ENCODE measurements at regions not wholly inside any gene's neighbourhood (a gene's known extent, or its start where the extent isn't known, plus 50 kb on each side); places are given as distances from the start of the nearest gene placed in this dataset.

GRCh38 chr5:174347183-174347582 is 301.7 kb downstream of the NSG2 start:
- DNase-seq (ENCODE audit: low spot score) (no peak), ATAC-seq (ENCODE audit: insufficient number of reproducible peaks, low FRiP score, low read depth) (no peak)
- H3K36me3 ChIP-seq, result no peaks in the 10 kb centered on the region
- TF ChIP-seq, protein P1, sequence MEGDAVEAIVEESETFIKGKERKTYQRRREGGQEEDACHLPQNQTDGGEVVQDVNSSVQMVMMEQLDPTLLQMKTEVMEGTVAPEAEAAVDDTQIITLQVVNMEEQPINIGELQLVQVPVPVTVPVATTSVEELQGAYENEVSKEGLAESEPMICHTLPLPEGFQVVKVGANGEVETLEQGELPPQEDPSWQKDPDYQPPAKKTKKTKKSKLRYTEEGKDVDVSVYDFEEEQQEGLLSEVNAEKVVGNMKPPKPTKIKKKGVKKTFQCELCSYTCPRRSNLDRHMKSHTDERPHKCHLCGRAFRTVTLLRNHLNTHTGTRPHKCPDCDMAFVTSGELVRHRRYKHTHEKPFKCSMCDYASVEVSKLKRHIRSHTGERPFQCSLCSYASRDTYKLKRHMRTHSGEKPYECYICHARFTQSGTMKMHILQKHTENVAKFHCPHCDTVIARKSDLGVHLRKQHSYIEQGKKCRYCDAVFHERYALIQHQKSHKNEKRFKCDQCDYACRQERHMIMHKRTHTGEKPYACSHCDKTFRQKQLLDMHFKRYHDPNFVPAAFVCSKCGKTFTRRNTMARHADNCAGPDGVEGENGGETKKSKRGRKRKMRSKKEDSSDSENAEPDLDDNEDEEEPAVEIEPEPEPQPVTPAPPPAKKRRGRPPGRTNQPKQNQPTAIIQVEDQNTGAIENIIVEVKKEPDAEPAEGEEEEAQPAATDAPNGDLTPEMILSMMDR (IDR thresholded peaks at IDR 0.05), result no peak
- H3K4me1 ChIP-seq (ENCODE audit: control insufficient read depth in 1 of 2, low read depth in 2 of 2), result peaks cover 15 to 21% of the 10 kb centered on the region in 2 donors
- H3K9me3 ChIP-seq, result no peaks in the 10 kb centered on the region
- peak overlapping the region in 1 of 2 donors; percentile 82 for H3K27ac ChIP-seq
- no peak overlapping the region for H3K4me3 ChIP-seq
- H3K27me3 ChIP-seq (replicated peaks; ENCODE audit: insufficient read depth), result no peaks in the 10 kb centered on the region

- H3K9me3 ChIP-seq, result no peaks in the 10 kb centered on the region
- TF ChIP-seq, protein P1 (IDR thresholded peaks at IDR 0.05), result no peak
- H3K4me1 ChIP-seq (ENCODE audit: control insufficient read depth in 1 of 2, low read depth in 2 of 2), result peaks cover 15 to 21% of the 10 kb centered on the region in 2 donors
- no peaks in the 10 kb centered on the region for H3K27me3 ChIP-seq (replicated peaks; ENCODE audit: insufficient read depth)
- H3K4me3 ChIP-seq, result peak overlapping the region; percentile 40
- ATAC-seq (ENCODE audit: insufficient number of reproducible peaks, low FRiP score, low read depth) (peak; percentile 85), DNase-seq (ENCODE audit: low spot score) (no peak)
- H3K36me3 ChIP-seq, result no peaks in the 10 kb centered on the region
- peak overlapping the region; percentile 42 to 82 for H3K27ac ChIP-seq
Observed at GRCh38 chr5:174348311-174348981, 302.9 kb downstream of the NSG2 start.

- Histone ChIP-seq H3K27me3 (replicated peaks; ENCODE audit: insufficient read depth) (no peaks in the 10 kb centered on the region), H3K36me3 (no peaks in the 10 kb centered on the region), H3K4me3 (no peak overlapping the region), H3K9me3 (no peaks in the 10 kb centered on the region), H3K27ac (no peak overlapping the region), H3K4me1 (ENCODE audit: control insufficient read depth in 1 of 2, low read depth in 2 of 2) (peaks cover 11 to 15% of the 10 kb centered on the region in 2 donors)
- ATAC-seq (ENCODE audit: insufficient number of reproducible peaks, low FRiP score, low read depth) (no peak), DNase-seq (ENCODE audit: low spot score) (no peak)
- TF ChIP-seq, protein P1 (IDR thresholded peaks at IDR 0.05), result no peak
Observed at GRCh38 chr5:174352681-174353080, 307.2 kb downstream of the NSG2 start.

DNA sequence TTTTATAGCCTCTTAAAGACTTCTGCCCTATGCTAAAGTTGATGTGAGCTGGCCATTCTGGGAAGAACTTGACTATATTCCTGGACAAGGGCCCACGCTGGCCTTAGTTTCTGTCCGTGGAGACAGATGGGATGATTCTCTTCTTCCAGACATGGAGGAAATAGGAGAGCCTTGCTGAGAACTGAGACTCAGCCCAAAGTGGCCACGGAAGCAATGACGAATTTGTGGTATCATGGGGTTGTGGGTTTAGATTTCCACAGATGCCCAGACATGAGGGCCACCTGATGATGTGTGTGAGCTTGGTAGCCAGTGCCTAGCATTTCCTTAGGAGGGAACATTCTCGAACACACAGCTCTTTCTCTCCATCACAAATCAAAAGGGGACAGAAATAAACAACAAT is 309.1 kb downstream of the NSG2 start:
- no peaks in the 10 kb centered on the region for H3K27me3 ChIP-seq (replicated peaks; ENCODE audit: insufficient read depth)
- ATAC-seq (ENCODE audit: insufficient number of reproducible peaks, low FRiP score, low read depth), result no peak
- TF ChIP-seq, protein P1 (IDR thresholded peaks at IDR 0.05), result no peak

DNA sequence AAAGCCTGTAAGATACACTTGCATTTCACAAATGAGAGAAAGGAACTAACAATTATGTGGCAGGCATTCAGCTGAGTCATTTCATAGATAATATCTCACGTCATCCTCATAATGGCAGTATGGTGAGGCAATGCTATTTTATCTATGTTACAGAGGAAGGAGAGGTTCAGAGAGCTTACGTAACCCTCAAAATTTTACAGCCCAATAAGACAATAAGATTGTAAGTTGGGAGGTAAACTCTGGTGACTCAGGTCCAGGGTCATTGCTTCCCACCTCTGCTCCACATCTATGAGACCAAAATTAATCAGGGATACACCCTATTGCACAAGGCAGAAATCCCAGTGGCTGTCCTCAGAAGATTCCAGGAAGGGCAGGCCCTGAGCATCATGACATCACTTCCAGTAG is 309.7 kb downstream of the NSG2 start:
- no peak overlapping the region for H3K27ac ChIP-seq
- no peaks in the 10 kb centered on the region for H3K9me3 ChIP-seq
- H3K4me1 ChIP-seq (ENCODE audit: control insufficient read depth in 1 of 2, low read depth in 2 of 2), result no peaks in the 10 kb centered on the region
- H3K4me3 ChIP-seq, result no peak overlapping the region
- TF ChIP-seq, protein P1 (IDR thresholded peaks at IDR 0.05), result no peak
- ATAC-seq (ENCODE audit: insufficient number of reproducible peaks, low FRiP score, low read depth), result peak; percentile 64
- H3K36me3 ChIP-seq, result no peaks in the 10 kb centered on the region
- H3K27me3 ChIP-seq (replicated peaks; ENCODE audit: insufficient read depth), result no peaks in the 10 kb centered on the region
- DNase-seq (ENCODE audit: low spot score), result no peak

More for the DNA sequence above, 309.1 kb downstream of the NSG2 start:
- no peak for DNase-seq (ENCODE audit: low spot score)
- Histone ChIP-seq H3K27ac (no peak overlapping the region), H3K36me3 (no peaks in the 10 kb centered on the region), H3K9me3 (no peaks in the 10 kb centered on the region), H3K4me1 (ENCODE audit: control insufficient read depth in 1 of 2, low read depth in 2 of 2) (no peaks in the 10 kb centered on the region), H3K4me3 (no peak overlapping the region)

All from thoracic aorta (tissue), 2 donors.